Astrocyte of the cerebellum (primary cell): ENCODE measurements at regions not wholly inside any gene's neighbourhood (a gene's known extent, or its start where the extent isn't known, plus 50 kb on each side); places are given as distances from the start of the nearest gene placed in this dataset.

Experiments used
- DNase-seq: peaks from one replicate; pipeline ENCODE4 v3.0.0-alpha.2; 2011; ENCODE audit warnings: low read depth
- H3K4me3 ChIP-seq: 2 replicates; pipeline ENCODE4 v1.5.1; 2011; ENCODE audit warnings: mild to moderate bottlenecking, low read depth, low read length, moderate library complexity
- in situ Hi-C: cut with HindIII; loops from 2 replicates; pipeline ENCODE4 v1.10.0; 2017; ENCODE audit warnings: low sequenced_read_pairs
- TF ChIP-seq, protein P1 (sequence below): IDR thresholded peaks from 2 replicates; pipeline ENCODE4 v1.5.1; 2012; ENCODE audit warnings: low read length, low read depth, moderate library complexity, mild to moderate bottlenecking; ENCODE audit errors: missing control alignments

DNA sequence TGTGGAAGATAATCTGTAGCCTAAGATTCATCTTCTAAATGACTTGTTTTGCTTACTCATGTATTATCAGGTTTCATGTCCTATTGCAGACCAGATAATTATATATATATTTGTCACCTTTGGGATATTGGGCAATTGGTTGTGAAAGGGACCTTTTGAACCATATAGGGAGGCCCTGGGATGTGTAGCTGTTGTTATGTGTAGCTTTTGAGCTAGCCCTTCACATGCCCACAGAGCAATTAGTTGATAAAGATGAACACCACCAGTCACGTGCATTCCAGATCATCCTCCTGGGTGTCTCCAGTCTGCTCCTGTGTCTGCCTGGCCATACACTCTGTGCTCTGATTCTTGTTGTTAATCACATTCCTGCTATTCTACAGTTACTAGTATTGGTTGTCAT lies 431.2 kb upstream of the FBXO33 start:
- TF ChIP-seq, protein P1, sequence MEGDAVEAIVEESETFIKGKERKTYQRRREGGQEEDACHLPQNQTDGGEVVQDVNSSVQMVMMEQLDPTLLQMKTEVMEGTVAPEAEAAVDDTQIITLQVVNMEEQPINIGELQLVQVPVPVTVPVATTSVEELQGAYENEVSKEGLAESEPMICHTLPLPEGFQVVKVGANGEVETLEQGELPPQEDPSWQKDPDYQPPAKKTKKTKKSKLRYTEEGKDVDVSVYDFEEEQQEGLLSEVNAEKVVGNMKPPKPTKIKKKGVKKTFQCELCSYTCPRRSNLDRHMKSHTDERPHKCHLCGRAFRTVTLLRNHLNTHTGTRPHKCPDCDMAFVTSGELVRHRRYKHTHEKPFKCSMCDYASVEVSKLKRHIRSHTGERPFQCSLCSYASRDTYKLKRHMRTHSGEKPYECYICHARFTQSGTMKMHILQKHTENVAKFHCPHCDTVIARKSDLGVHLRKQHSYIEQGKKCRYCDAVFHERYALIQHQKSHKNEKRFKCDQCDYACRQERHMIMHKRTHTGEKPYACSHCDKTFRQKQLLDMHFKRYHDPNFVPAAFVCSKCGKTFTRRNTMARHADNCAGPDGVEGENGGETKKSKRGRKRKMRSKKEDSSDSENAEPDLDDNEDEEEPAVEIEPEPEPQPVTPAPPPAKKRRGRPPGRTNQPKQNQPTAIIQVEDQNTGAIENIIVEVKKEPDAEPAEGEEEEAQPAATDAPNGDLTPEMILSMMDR = no peak
- no peak overlapping the region for H3K4me3 ChIP-seq
- in situ Hi-C loops = no loop called here
- DNase-seq = no peak

DNA sequence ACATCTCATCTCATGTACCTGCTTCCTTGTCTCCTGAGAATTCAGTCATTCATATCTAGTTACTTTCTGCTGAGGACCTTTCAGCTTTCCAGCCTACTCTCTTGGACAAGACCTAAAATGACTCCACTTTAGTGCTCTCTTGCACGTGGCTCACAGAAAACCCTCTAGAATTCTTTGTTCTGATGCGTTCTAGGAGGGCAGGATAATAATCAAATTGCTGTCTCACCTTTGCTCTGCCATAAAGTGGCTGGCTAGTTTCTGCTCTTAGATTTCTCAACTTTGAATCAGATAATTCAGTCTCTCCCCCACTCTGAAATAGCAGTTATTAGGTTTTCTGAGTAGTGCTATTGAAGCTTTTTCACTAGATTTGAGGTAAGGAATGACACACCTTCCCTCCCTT lies 429.5 kb upstream of the FBXO33 start:
- DNase-seq = no peak
- in situ Hi-C loops = no loop called here
- TF ChIP-seq, protein P1 = no peak
- no peak overlapping the region for H3K4me3 ChIP-seq

DNA sequence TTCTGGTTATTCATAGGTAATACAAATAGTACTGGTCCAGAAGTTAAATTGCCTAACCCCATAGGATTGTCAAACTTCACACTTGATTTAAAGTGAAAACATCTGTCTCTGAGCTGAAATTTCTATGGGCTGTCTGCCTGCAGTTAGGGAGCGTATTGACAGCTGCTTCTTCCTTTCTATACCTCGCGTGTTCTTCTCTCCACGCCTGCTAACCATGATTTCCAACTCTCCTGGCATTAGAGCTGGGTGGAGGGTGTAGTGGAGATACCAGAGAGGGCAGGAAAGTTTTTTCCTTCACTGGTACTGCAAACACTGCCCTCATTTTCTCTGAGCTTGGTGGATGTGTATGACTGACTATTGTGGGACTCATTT lies 429.0 kb upstream of the FBXO33 start:
- in situ Hi-C loops = no loop called here
- TF ChIP-seq, protein P1 = no peak
- H3K4me3 ChIP-seq = no peak overlapping the region
- no peak for DNase-seq

DNA sequence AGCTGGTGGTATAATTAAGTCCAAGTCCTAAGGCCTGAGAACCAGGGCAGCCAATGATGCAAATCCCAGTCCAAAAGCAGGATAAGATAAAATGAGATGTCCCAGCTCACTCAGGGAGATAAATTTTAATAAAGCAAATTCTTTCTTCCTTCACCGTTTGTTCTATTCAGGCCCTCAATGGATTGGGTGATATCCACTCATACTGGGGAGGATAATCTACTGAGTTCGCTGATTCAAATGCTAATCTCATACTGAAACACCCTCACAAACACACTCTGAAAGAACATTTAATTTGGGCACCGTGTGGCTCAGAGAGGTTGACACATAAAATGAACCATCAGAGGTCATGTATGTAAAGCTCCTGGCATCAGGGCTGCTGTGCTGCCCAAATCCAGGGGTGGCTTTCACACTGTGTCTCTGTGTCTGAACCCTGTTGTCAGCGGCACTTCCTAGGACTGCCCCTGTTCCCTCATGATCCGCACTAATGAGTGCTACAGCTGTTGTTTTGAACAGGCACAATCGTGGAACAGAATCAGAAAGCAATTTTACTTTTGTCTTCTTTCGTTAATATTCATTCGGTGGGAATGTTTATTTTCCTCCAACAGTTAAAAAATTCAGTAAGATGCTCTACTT lies 428.5 kb upstream of the FBXO33 start:
- in situ Hi-C loops = no loop called here
- no peak overlapping the region for H3K4me3 ChIP-seq
- TF ChIP-seq, protein P1 = no peak
- DNase-seq = no peak

DNA sequence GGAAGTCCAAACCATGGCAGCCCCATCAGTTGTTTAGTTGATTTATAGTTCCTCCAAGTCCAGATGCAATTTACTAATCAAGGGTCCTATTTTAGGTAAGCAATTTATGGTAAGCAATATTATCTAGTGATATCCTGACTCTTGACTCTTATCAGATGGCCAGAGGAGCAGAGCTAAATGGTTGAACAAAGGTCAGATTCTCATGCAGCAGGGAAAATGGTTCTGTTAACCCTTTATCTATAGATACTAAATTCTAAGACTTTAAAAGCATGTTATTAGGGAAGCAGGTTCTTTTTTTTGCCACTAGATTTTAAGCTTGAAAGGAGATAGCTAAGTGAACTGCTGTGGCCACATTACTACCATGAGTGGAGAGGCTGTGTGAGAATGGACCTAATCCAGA lies 427.1 kb upstream of the FBXO33 start:
- TF ChIP-seq, protein P1 = no peak
- no peak overlapping the region for H3K4me3 ChIP-seq
- DNase-seq = no peak
- in situ Hi-C loops = no loop called here

DNA sequence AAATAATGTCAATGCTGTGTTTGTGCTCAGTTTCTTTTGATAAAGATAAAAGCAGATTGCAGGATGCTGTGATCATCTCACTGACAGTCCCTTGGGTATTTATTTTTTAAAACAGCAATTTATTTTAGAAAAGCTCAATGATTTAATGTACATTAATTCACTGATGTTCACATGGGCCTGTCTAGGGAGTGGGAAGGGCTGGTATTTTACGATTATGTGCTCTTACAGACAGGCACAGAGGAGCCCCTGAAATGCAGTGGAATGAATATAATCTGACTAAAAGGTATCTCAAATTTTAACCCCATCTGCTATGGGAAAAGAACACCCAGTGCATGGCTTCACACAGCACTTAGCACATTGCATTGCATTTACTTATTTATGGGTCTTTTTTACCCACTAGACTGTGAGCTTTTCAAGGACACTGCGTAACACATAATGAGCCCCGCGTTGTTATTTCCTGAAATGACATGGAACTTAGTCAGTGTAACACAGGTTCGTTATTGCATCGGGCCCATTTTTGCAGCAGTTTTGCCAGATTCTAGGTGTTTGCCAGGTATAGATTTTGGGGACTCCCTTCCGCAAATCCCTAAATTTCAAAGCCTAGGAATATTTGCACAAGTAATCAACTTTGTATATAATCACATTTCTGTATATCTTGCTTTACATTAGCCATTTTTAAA lies 425.3 kb upstream of the FBXO33 start:
- H3K4me3 ChIP-seq = no peak overlapping the region
- TF ChIP-seq, protein P1 = no peak
- DNase-seq = no peak
- in situ Hi-C loops = no loop called here
